H9 (cell line): ENCODE measurements at regions not wholly inside any gene's neighbourhood (a gene's known extent, or its start where the extent isn't known, plus 50 kb on each side); places are given as distances from the start of the nearest gene placed in this dataset.

Source experiments
- DNase-seq: peaks from one replicate; pipeline ENCODE4 v3.0.0-alpha.2; 2017
- H2AFZ ChIP-seq: one replicate; pipeline ENCODE4 v1.6.1; 2013; ENCODE audit warnings: mild to moderate bottlenecking, low read length, control low read depth, moderate library complexity
- H2AK5ac ChIP-seq: 2 replicates; pipeline ENCODE4 v1.6.1; 2013; ENCODE audit warnings: low read length, control low read depth, mixed read lengths; ENCODE audit not compliant: insufficient read length
- H2BK120ac ChIP-seq: one replicate; pipeline ENCODE4 v1.6.1; 2013; ENCODE audit warnings: low read depth, mild to moderate bottlenecking, low read length, control low read depth, inconsistent platforms; ENCODE audit not compliant: poor library complexity, severe bottlenecking
- H2BK12ac ChIP-seq: 2 replicates; pipeline ENCODE4 v1.6.1; 2013; ENCODE audit warnings: low read length, control low read depth, mixed read lengths, low read depth; ENCODE audit not compliant: insufficient read length
- H2BK15ac ChIP-seq: 2 replicates; pipeline ENCODE4 v1.6.1; 2013; ENCODE audit warnings: low read depth, low read length, control low read depth
- H2BK20ac ChIP-seq: one replicate; pipeline ENCODE4 v1.6.1; 2013; ENCODE audit warnings: low read depth, mild to moderate bottlenecking, low read length, control low read depth, inconsistent platforms; ENCODE audit not compliant: poor library complexity, severe bottlenecking
- H2BK5ac ChIP-seq: 2 replicates; pipeline ENCODE4 v1.6.1; 2013; ENCODE audit warnings: low read length, control low read depth, mixed read lengths; ENCODE audit not compliant: insufficient read length
- H3K14ac ChIP-seq: 2 replicates; pipeline ENCODE4 v1.6.1; 2013; ENCODE audit warnings: low read length, control low read depth; ENCODE audit not compliant: insufficient read depth
- H3K18ac ChIP-seq: 2 replicates; pipeline ENCODE4 v1.6.1; 2013; ENCODE audit warnings: low read depth, mild to moderate bottlenecking, mixed read lengths, low read length, control low read depth; ENCODE audit not compliant: insufficient read length
- H3K23ac ChIP-seq: 2 replicates; pipeline ENCODE4 v1.6.1; 2013; ENCODE audit warnings: low read length, control low read depth, mixed read lengths, low read depth; ENCODE audit not compliant: insufficient read length
- H3K23me2 ChIP-seq: 2 replicates; pipeline ENCODE4 v1.6.1; 2013; ENCODE audit warnings: low read depth, mild to moderate bottlenecking, mixed read lengths, low read length, control low read depth; ENCODE audit not compliant: insufficient read length, poor library complexity, severe bottlenecking
- H3K27ac ChIP-seq: 2 replicates; pipeline ENCODE4 v1.5.1; 2013; ENCODE audit warnings: low read length, control low read depth, mixed read lengths, low read depth; ENCODE audit not compliant: insufficient read length
- H3K27me3 ChIP-seq: 2 replicates; pipeline ENCODE4 v1.6.1; 2013; ENCODE audit warnings: low read length, control low read depth, inconsistent platforms; ENCODE audit not compliant: insufficient read depth
- H3K4ac ChIP-seq: 2 replicates; pipeline ENCODE4 v1.6.1; 2013; ENCODE audit warnings: low read depth, mild to moderate bottlenecking, control low read depth, inconsistent platforms, low read length, moderate library complexity
- H3K4me1 ChIP-seq: 2 replicates; pipeline ENCODE4 v1.6.1; 2013; ENCODE audit warnings: low read length, control low read depth, inconsistent platforms; ENCODE audit not compliant: insufficient read depth
- H3K4me2 ChIP-seq: 2 replicates; pipeline ENCODE4 v1.6.1; 2013; ENCODE audit warnings: low read length, control low read depth, mixed read lengths; ENCODE audit not compliant: insufficient read length, insufficient read depth
- H3K56ac ChIP-seq: 2 replicates; pipeline ENCODE4 v1.6.1; 2013; ENCODE audit warnings: low read depth, mild to moderate bottlenecking, mixed read lengths, low read length, control low read depth; ENCODE audit not compliant: insufficient read length
- H3K79me1 ChIP-seq: 2 replicates; pipeline ENCODE4 v1.6.1; 2013; ENCODE audit warnings: low read depth, mild to moderate bottlenecking, moderate library complexity, low read length, control low read depth, inconsistent platforms; ENCODE audit not compliant: insufficient read depth, poor library complexity, severe bottlenecking
- H3K79me2 ChIP-seq: 2 replicates; pipeline ENCODE4 v1.6.1; 2013; ENCODE audit warnings: low read length, control low read depth, inconsistent platforms; ENCODE audit not compliant: insufficient read depth
- H3K9ac ChIP-seq: 2 replicates; pipeline ENCODE4 v1.6.1; 2013; ENCODE audit warnings: low read length, control low read depth, mixed read lengths; ENCODE audit not compliant: insufficient read length; ENCODE audit errors: extremely low read depth
- H3K9me3 ChIP-seq: one replicate; pipeline ENCODE4 v1.6.1; 2013; ENCODE audit warnings: low read depth, low read length, inconsistent platforms; ENCODE audit not compliant: control insufficient read depth
- H3T11ph ChIP-seq: one replicate; pipeline ENCODE4 v1.6.1; 2013; ENCODE audit warnings: mild to moderate bottlenecking, low read length, control low read depth, inconsistent platforms
- H4K20me1 ChIP-seq: one replicate; pipeline ENCODE4 v1.6.1; 2013; ENCODE audit not compliant: control insufficient read depth, insufficient read length, insufficient read depth
- H4K5ac ChIP-seq: 2 replicates; pipeline ENCODE4 v1.6.1; 2013; ENCODE audit warnings: low read depth, mild to moderate bottlenecking, mixed read lengths, low read length, control low read depth; ENCODE audit not compliant: insufficient read length
- H4K8ac ChIP-seq: replicated peaks from 2 replicates; pipeline ENCODE4 v1.6.1; 2013; ENCODE audit warnings: low read length, control low read depth, mixed read lengths, low read depth; ENCODE audit not compliant: insufficient read length
- H4K91ac ChIP-seq: 2 replicates; pipeline ENCODE4 v1.6.1; 2013; ENCODE audit warnings: low read depth, mild to moderate bottlenecking, moderate library complexity, mixed read lengths, low read length, control low read depth; ENCODE audit not compliant: insufficient read length
- H3K27ac Mint-ChIP-seq, 3 experiments: 2 replicates in 2 of 3; 3 replicates in 1 of 3; pipeline ENCODE4 v1.8.0; 2020 to 2021; ENCODE audit warnings: mixed read lengths in 3 of 3, mild to moderate bottlenecking in 1 of 3, moderate library complexity in 1 of 3
- H3K27me3 Mint-ChIP-seq: 2 replicates; pipeline ENCODE4 v1.8.0; 2021; ENCODE audit warnings: low read depth, mild to moderate bottlenecking, moderate library complexity, mixed read lengths
- H3K36me3 Mint-ChIP-seq, 3 experiments: 2 replicates in 2 of 3; 3 replicates in 1 of 3; pipeline ENCODE4 v1.8.0; 2020 to 2021; ENCODE audit warnings: low read depth in 3 of 3, mixed read lengths in 3 of 3; ENCODE audit not compliant: insufficient read depth in 1 of 3
- H3K4me1 Mint-ChIP-seq, 2 experiments: 2 replicates each; pipeline ENCODE4 v1.8.0; 2020; ENCODE audit warnings: mixed read lengths in 2 of 2
- H3K4me3 Mint-ChIP-seq, 2 experiments: 2 replicates in 1 of 2; 3 replicates in 1 of 2; pipeline ENCODE4 v1.8.0; 2020 to 2021; ENCODE audit warnings: mild to moderate bottlenecking in 2 of 2, mixed read lengths in 2 of 2, moderate library complexity in 1 of 2
- H3K9me3 Mint-ChIP-seq, 2 experiments: 2 replicates in 1 of 2; 3 replicates in 1 of 2; pipeline ENCODE4 v1.8.0; 2020; ENCODE audit warnings: mild to moderate bottlenecking in 2 of 2, mixed read lengths in 2 of 2, moderate library complexity in 1 of 2
- WGBS: extraction: QIAGEN DNeasy Blood & Tissue Kit; methylation state at CpG from one replicate; pipeline ENCODE4 v1.1.7; 2013; ENCODE audit warnings: missing lambda C conversion rate, low lambda C conversion rate, mixed read lengths; ENCODE audit not compliant: insufficient read length; ENCODE audit errors: extremely low coverage; 5-methylcytosine and 5-hydroxymethylcytosine counted together
- TF ChIP-seq, protein P1 (sequence below): fragments of 200-600 bp; sonication (generic); conservative IDR thresholded peaks from 3 replicates; pipeline ENCODE4 v1.8.0; 2021; ENCODE audit warnings: antibody characterized with exemption, mild to moderate bottlenecking

DNA sequence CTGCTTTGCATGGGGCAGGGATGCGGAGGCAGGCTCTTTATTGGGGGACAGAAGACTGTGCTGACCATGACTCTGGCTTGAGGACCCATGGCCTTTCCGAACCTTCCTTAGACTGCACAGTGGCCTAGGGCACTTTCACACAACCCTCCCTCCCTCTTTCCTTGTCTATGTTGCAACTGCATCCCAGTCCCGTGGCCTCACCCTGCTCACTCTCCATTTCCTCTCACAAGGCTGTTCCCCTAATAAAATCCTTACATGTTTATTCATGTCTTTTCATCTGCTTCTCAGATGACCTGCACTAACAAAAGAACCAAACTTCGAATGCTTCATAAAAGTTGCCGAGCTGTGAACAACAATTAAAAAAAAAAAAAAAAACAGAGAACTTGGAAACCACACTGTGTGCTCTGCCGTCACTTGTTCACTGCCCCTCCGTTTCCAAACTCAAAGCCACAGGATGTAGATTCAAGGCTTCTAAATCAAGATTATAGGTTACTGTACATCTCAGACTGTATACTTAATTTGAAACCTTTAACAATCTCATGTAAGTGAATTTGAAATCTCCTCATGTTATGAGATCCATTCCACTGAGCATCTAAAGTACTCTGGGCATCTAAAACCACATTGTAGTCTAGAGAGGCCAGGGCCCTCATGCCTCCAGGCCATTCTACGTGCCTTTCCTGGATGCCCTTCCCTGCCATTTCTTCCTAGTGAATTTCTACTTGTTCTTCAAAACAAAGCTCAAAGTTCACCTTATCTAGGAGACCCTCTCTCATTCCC is 265.9 kb downstream of the SNX13 start:
- no peak overlapping the region for H3K4ac ChIP-seq
- H3K27ac Mint-ChIP-seq, result no peak overlapping the region
- no peak overlapping the region for H3K23ac ChIP-seq
- H3K23me2 ChIP-seq, result no peaks in the 10 kb centered on the region
- no peak overlapping the region for H2BK5ac ChIP-seq
- H3K4me3 Mint-ChIP-seq, result no peak overlapping the region
- H3K79me1 ChIP-seq, result no peaks in the 10 kb centered on the region
- no peak overlapping the region for H2BK15ac ChIP-seq
- no peak overlapping the region for H3K27ac ChIP-seq
- no peaks in the 10 kb centered on the region for H3K36me3 Mint-ChIP-seq
- H3K79me2 ChIP-seq, result no peaks in the 10 kb centered on the region
- no peaks in the 10 kb centered on the region for H3K9me3 ChIP-seq
- TF ChIP-seq, protein P1, sequence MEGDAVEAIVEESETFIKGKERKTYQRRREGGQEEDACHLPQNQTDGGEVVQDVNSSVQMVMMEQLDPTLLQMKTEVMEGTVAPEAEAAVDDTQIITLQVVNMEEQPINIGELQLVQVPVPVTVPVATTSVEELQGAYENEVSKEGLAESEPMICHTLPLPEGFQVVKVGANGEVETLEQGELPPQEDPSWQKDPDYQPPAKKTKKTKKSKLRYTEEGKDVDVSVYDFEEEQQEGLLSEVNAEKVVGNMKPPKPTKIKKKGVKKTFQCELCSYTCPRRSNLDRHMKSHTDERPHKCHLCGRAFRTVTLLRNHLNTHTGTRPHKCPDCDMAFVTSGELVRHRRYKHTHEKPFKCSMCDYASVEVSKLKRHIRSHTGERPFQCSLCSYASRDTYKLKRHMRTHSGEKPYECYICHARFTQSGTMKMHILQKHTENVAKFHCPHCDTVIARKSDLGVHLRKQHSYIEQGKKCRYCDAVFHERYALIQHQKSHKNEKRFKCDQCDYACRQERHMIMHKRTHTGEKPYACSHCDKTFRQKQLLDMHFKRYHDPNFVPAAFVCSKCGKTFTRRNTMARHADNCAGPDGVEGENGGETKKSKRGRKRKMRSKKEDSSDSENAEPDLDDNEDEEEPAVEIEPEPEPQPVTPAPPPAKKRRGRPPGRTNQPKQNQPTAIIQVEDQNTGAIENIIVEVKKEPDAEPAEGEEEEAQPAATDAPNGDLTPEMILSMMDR, result no peak
- H3K18ac ChIP-seq, result no peak overlapping the region
- H3K27me3 Mint-ChIP-seq, result no peaks in the 10 kb centered on the region
- H3K27me3 ChIP-seq, result no peaks in the 10 kb centered on the region
- H2BK120ac ChIP-seq, result no peak overlapping the region
- no peak overlapping the region for H4K8ac ChIP-seq
- H3K4me2 ChIP-seq, result no peak overlapping the region
- WGBS, result no CpG with 5 or more reads among the region's 8 CpGs
- peaks cover 0 to 1% of the 10 kb centered on the region in 2 experiments; a peak in 2 of 4 replicates for H3K4me1 Mint-ChIP-seq
- no peaks in the 10 kb centered on the region for H3K4me1 ChIP-seq
- H3K9me3 Mint-ChIP-seq, result no peaks in the 10 kb centered on the region
- no peak overlapping the region for H4K91ac ChIP-seq
- H3T11ph ChIP-seq, result no peak overlapping the region
- H4K5ac ChIP-seq, result no peak overlapping the region
- H3K9ac ChIP-seq, result no peak overlapping the region
- no peak overlapping the region for H2BK20ac ChIP-seq
- H2AK5ac ChIP-seq, result no peak overlapping the region
- no peaks in the 10 kb centered on the region for H4K20me1 ChIP-seq
- H2BK12ac ChIP-seq, result no peak overlapping the region
- no peak overlapping the region for H3K56ac ChIP-seq
- no peak overlapping the region for H2AFZ ChIP-seq
- no peak overlapping the region; the same call in 1 of the 2 replicates for H3K14ac ChIP-seq
- DNase-seq, result no peak
